ENCODE measurements at regions not wholly inside any gene's neighbourhood (a gene's known extent, or its start where the extent isn't known, plus 50 kb on each side); places are given as distances from the start of the nearest gene placed in this dataset.

- Mint-ChIP-seq H3K36me3 (no peaks in the 10 kb centered on the region), H3K4me1 (no peaks in the 10 kb centered on the region), H3K9me3 (peaks cover 3% of the 10 kb centered on the region), H3K4me3 (no peak overlapping the region), H3K27ac (no peak overlapping the region)
- ATAC-seq (no peak), DNase-seq (ENCODE audit: low spot score in 2 of 2) (no peak)
Measured at GRCh38 chr11:23227078-23227445, 366.8 kb upstream of the CCDC179 start.

- H3K4me3 Mint-ChIP-seq, result no peak overlapping the region
- ATAC-seq (no peak), DNase-seq (ENCODE audit: low spot score in 2 of 2) (no peak)
- H3K36me3 Mint-ChIP-seq, result no peaks in the 10 kb centered on the region
- H3K9me3 Mint-ChIP-seq, result peaks cover 5% of the 10 kb centered on the region
- H3K4me1 Mint-ChIP-seq, result no peaks in the 10 kb centered on the region
- no peak overlapping the region for H3K27ac Mint-ChIP-seq
Measured at GRCh38 chr11:23232652-23233051, 372.4 kb upstream of the CCDC179 start.

GRCh38 chr11:23233075-23233474, 372.8 kb upstream of the CCDC179 start:
- ATAC-seq, result no peak
- peaks cover 5% of the 10 kb centered on the region for H3K9me3 Mint-ChIP-seq
- no peak for DNase-seq (ENCODE audit: low spot score in 2 of 2)
- no peak overlapping the region for H3K27ac Mint-ChIP-seq
- H3K4me1 Mint-ChIP-seq, result no peaks in the 10 kb centered on the region
- no peaks in the 10 kb centered on the region for H3K36me3 Mint-ChIP-seq
- no peak overlapping the region for H3K4me3 Mint-ChIP-seq

- Mint-ChIP-seq H3K4me3 (no peak overlapping the region), H3K27ac (no peak overlapping the region), H3K9me3 (peaks cover 6% of the 10 kb centered on the region), H3K36me3 (no peaks in the 10 kb centered on the region), H3K4me1 (no peaks in the 10 kb centered on the region)
- DNase-seq (ENCODE audit: low spot score in 2 of 2) (no peak), ATAC-seq (no peak)
Measured at GRCh38 chr11:23236826-23237555, 376.7 kb upstream of the CCDC179 start.

- H3K27ac Mint-ChIP-seq, result no peak overlapping the region
- no peak for DNase-seq (ENCODE audit: low spot score in 2 of 2)
- no peak for ATAC-seq
Measured at GRCh38 chr11:23252426-23252825, 392.2 kb upstream of the CCDC179 start.

GRCh38 chr11:23257088-23257487, 396.8 kb upstream of the CCDC179 start:
- Mint-ChIP-seq H3K36me3 (no peaks in the 10 kb centered on the region), H3K27ac (no peak overlapping the region), H3K4me1 (no peaks in the 10 kb centered on the region), H3K4me3 (no peak overlapping the region), H3K9me3 (peaks cover 8% of the 10 kb centered on the region)
- no peak for ATAC-seq
- no peak for DNase-seq (ENCODE audit: low spot score in 2 of 2)

More at GRCh38 chr11:23252426-23252825, 392.2 kb upstream of the CCDC179 start:
- Mint-ChIP-seq H3K36me3 (no peaks in the 10 kb centered on the region), H3K4me1 (no peaks in the 10 kb centered on the region), H3K4me3 (no peak overlapping the region), H3K9me3 (peaks cover 15% of the 10 kb centered on the region)

- Mint-ChIP-seq H3K36me3 (no peaks in the 10 kb centered on the region), H3K9me3 (peaks cover 8% of the 10 kb centered on the region), H3K27ac (no peak overlapping the region), H3K4me1 (no peaks in the 10 kb centered on the region), H3K4me3 (no peak overlapping the region)
- no peak for ATAC-seq
- no peak for DNase-seq (ENCODE audit: low spot score in 2 of 2)
Measured at GRCh38 chr11:23257556-23257955, 397.3 kb upstream of the CCDC179 start.

- no peak overlapping the region for H3K27ac Mint-ChIP-seq
- H3K4me1 Mint-ChIP-seq, result no peaks in the 10 kb centered on the region
- no peak overlapping the region for H3K4me3 Mint-ChIP-seq
- H3K36me3 Mint-ChIP-seq, result no peaks in the 10 kb centered on the region
- DNase-seq (ENCODE audit: low spot score in 2 of 2) (no peak), ATAC-seq (no peak)
- H3K9me3 Mint-ChIP-seq, result no peaks in the 10 kb centered on the region
Measured at GRCh38 chr11:23263466-23263865, 403.2 kb upstream of the CCDC179 start.

GRCh38 chr11:23272095-23272494, 411.8 kb upstream of the CCDC179 start:
- H3K4me3 Mint-ChIP-seq, result no peak overlapping the region

GRCh38 chr11:23278121-23278520, 417.8 kb upstream of the CCDC179 start:
- H3K36me3 Mint-ChIP-seq, result no peaks in the 10 kb centered on the region
- no peaks in the 10 kb centered on the region for H3K4me1 Mint-ChIP-seq

More at GRCh38 chr11:23272095-23272494, 411.8 kb upstream of the CCDC179 start:
- Mint-ChIP-seq H3K9me3 (peaks cover 18% of the 10 kb centered on the region), H3K4me1 (no peaks in the 10 kb centered on the region), H3K27ac (no peak overlapping the region), H3K36me3 (no peaks in the 10 kb centered on the region)
- no peak for DNase-seq (ENCODE audit: low spot score in 2 of 2)
- no peak for ATAC-seq

GRCh38 chr11:23280088-23280487, 419.8 kb upstream of the CCDC179 start:
- no peak overlapping the region for H3K27ac Mint-ChIP-seq
- peaks cover 2% of the 10 kb centered on the region for H3K9me3 Mint-ChIP-seq
- ATAC-seq, result no peak
- H3K36me3 Mint-ChIP-seq, result no peaks in the 10 kb centered on the region
- no peaks in the 10 kb centered on the region for H3K4me1 Mint-ChIP-seq
- H3K4me3 Mint-ChIP-seq, result no peak overlapping the region
- DNase-seq (ENCODE audit: low spot score in 2 of 2), result no peak

More at GRCh38 chr11:23278121-23278520, 417.8 kb upstream of the CCDC179 start:
- no peak for DNase-seq (ENCODE audit: low spot score in 2 of 2)
- no peak overlapping the region for H3K4me3 Mint-ChIP-seq
- no peak for ATAC-seq
- peaks cover 9% of the 10 kb centered on the region for H3K9me3 Mint-ChIP-seq
- H3K27ac Mint-ChIP-seq, result no peak overlapping the region

- H3K4me3 Mint-ChIP-seq, result no peak overlapping the region
- no peaks in the 10 kb centered on the region for H3K9me3 Mint-ChIP-seq
- H3K36me3 Mint-ChIP-seq, result no peaks in the 10 kb centered on the region
- H3K4me1 Mint-ChIP-seq, result no peaks in the 10 kb centered on the region
- no peak overlapping the region for H3K27ac Mint-ChIP-seq
- DNase-seq (ENCODE audit: low spot score in 2 of 2), result no peak
- no peak for ATAC-seq
Measured at GRCh38 chr11:23283666-23284065, 423.4 kb upstream of the CCDC179 start.

- no peaks in the 10 kb centered on the region for H3K4me1 Mint-ChIP-seq
- no peak for ATAC-seq
- no peak for DNase-seq (ENCODE audit: low spot score in 2 of 2)
Measured at GRCh38 chr11:23284631-23285030, 424.4 kb upstream of the CCDC179 start.

GRCh38 chr11:23288003-23288783, 427.9 kb upstream of the CCDC179 start:
- H3K27ac Mint-ChIP-seq, result no peak overlapping the region
- ATAC-seq (no peak), DNase-seq (ENCODE audit: low spot score in 2 of 2) (no peak)
- H3K4me1 Mint-ChIP-seq, result no peaks in the 10 kb centered on the region
- peaks cover 3% of the 10 kb centered on the region for H3K9me3 Mint-ChIP-seq
- no peaks in the 10 kb centered on the region for H3K36me3 Mint-ChIP-seq
- no peak overlapping the region for H3K4me3 Mint-ChIP-seq

More at GRCh38 chr11:23284631-23285030, 424.4 kb upstream of the CCDC179 start:
- no peak overlapping the region for H3K4me3 Mint-ChIP-seq
- no peaks in the 10 kb centered on the region for H3K36me3 Mint-ChIP-seq
- H3K9me3 Mint-ChIP-seq, result no peaks in the 10 kb centered on the region
- H3K27ac Mint-ChIP-seq, result no peak overlapping the region

GRCh38 chr11:23295241-23295640, 435.0 kb upstream of the CCDC179 start:
- no peak overlapping the region for H3K27ac Mint-ChIP-seq
- no peak overlapping the region for H3K4me3 Mint-ChIP-seq
- DNase-seq (ENCODE audit: low spot score in 2 of 2), result no peak
- peaks cover 3% of the 10 kb centered on the region for H3K9me3 Mint-ChIP-seq
- no peak for ATAC-seq
- H3K36me3 Mint-ChIP-seq, result no peaks in the 10 kb centered on the region
- H3K4me1 Mint-ChIP-seq, result no peaks in the 10 kb centered on the region

- H3K36me3 Mint-ChIP-seq, result no peaks in the 10 kb centered on the region
- DNase-seq (ENCODE audit: low spot score in 2 of 2), result no peak
Measured at GRCh38 chr11:23308041-23308440, 447.8 kb upstream of the CCDC179 start.

More at GRCh38 chr11:23308041-23308440, 447.8 kb upstream of the CCDC179 start:
- Mint-ChIP-seq H3K4me3 (no peak overlapping the region), H3K27ac (no peak overlapping the region), H3K4me1 (no peaks in the 10 kb centered on the region), H3K9me3 (peaks cover 9% of the 10 kb centered on the region)
- ATAC-seq, result no peak
